Uterus (tissue), 2 donors: ENCODE measurements at regions not wholly inside any gene's neighbourhood (a gene's known extent, or its start where the extent isn't known, plus 50 kb on each side); places are given as distances from the start of the nearest gene placed in this dataset.

ENCODE experiments used
- POLR2A ChIP-seq, 2 donors: fragments of 450-650 bp; IDR thresholded peaks; one replicate each; pipeline ENCODE4 v1.6.1; 2016; ENCODE audit warnings: antibody characterized with exemption in 2 of 2, mild to moderate bottlenecking in 1 of 2, moderate library complexity in 1 of 2
- TF ChIP-seq, protein P1 (sequence below), 4 experiments: fragments of 200-600 bp in 2 of 4; fragments of 450-650 bp in 2 of 4; sonication (generic) in 2 of 4; IDR thresholded peaks; one replicate each; pipeline ENCODE4 v1.5.1; 2016 to 2019; ENCODE audit warnings: antibody characterized with exemption in 4 of 4, mild to moderate bottlenecking in 2 of 4, moderate library complexity in 1 of 4

GRCh38 chr12:126389220-126389841, 1324.1 kb downstream of the AACS start:
- TF ChIP-seq, protein P1, sequence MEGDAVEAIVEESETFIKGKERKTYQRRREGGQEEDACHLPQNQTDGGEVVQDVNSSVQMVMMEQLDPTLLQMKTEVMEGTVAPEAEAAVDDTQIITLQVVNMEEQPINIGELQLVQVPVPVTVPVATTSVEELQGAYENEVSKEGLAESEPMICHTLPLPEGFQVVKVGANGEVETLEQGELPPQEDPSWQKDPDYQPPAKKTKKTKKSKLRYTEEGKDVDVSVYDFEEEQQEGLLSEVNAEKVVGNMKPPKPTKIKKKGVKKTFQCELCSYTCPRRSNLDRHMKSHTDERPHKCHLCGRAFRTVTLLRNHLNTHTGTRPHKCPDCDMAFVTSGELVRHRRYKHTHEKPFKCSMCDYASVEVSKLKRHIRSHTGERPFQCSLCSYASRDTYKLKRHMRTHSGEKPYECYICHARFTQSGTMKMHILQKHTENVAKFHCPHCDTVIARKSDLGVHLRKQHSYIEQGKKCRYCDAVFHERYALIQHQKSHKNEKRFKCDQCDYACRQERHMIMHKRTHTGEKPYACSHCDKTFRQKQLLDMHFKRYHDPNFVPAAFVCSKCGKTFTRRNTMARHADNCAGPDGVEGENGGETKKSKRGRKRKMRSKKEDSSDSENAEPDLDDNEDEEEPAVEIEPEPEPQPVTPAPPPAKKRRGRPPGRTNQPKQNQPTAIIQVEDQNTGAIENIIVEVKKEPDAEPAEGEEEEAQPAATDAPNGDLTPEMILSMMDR (IDR thresholded peaks at IDR 0.05), result no peak
- TF ChIP-seq POLR2A (IDR thresholded peaks at IDR 0.05), result no peak
